ENCODE measurements at regions not wholly inside any gene's neighbourhood (a gene's known extent, or its start where the extent isn't known, plus 50 kb on each side); places are given as distances from the start of the nearest gene placed in this dataset.

DNA sequence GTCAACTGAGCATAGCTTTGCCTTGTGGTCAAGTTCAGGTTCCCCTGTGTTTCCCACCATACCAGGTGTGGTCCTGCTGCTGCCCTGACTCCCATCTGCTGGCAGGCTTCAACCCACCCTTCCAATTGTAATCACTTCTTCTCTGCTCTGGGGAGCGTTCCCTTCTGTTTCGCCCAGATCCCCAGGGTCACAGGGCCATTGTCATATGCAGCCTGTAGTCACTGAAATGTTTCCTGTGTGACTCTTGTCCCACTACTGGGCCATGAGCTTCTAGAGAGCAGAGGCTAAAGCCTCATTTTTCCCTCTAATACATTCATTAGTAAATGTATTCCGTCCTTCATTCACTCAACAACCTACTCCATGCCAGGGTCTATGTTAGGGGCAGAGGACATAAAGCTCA is 75.0 kb upstream of the LAPTM4A start:
- no peak overlapping the region for H2AFZ ChIP-seq (ENCODE audit: insufficient read depth, low read depth, low read length, poor library complexity, severe bottlenecking)

DNA sequence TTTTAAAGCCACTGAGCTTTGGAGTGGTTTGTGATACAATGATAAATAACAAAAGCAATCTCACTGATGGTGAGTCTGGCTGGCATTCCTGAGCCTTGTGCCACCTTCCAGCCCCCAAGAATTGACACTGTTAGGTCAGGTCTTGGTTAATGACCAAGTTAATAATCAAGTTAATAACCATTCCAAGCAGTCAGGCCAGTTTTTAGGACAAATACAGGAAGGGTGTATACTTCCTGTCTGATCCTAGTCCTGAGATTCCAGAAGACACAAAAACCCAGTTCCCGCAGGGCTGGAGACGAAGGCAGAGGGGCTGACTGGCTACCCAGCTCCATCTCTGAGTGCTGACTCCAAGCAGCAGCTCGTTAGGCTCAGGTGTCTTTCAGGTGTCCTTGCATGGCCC is 74.6 kb upstream of the LAPTM4A start:
- intact Hi-C loops (cut with micrococcal nuclease) = no loop called here
- Mint-ChIP-seq H3K4me3 (no peak overlapping the region), H3K27me3 (ENCODE audit: low read depth in 3 of 3) (peaks cover 4 to 12% (median 10%) of the 10 kb centered on the region in 3 donors), H3K4me1 (no peaks in the 10 kb centered on the region), H3K27ac (no peak overlapping the region), H3K36me3 (no peaks in the 10 kb centered on the region), H3K9me3 (peaks cover 0 to 2% (median 0%) of the 10 kb centered on the region in 7 donors)
- Histone ChIP-seq H3K4me1 (ENCODE audit: control insufficient read depth in 1 of 2, insufficient read depth in 2 of 2, low read length in 2 of 2) (no peaks in the 10 kb centered on the region), H3K9me3 (replicated peaks in 1 of 2; ENCODE audit: control insufficient read depth in 1 of 2, insufficient read depth in 1 of 2, low read length in 2 of 2) (no peaks in the 10 kb centered on the region), H3K27me3 (ENCODE audit: control insufficient read depth in 2 of 2, insufficient read depth in 2 of 2, low read length in 2 of 2) (no peaks in the 10 kb centered on the region), H3K36me3 (replicated peaks in 1 of 2; ENCODE audit: control insufficient read depth in 1 of 2, insufficient read depth in 2 of 2, low read length in 2 of 2) (no peaks in the 10 kb centered on the region), H4K20me1 (ENCODE audit: insufficient read depth, low read length) (no peaks in the 10 kb centered on the region), H3K4me3 (replicated peaks in 1 of 3; ENCODE audit: low read depth in 2 of 3, low read length in 3 of 3) (no peak overlapping the region), H3K4me2 (replicated peaks; ENCODE audit: extremely low read depth, low read length, poor library complexity, severe bottlenecking) (no peak overlapping the region), H3K27ac (ENCODE audit: low read depth in 1 of 2, low read length in 2 of 2) (no peak overlapping the region), H3K9ac (ENCODE audit: insufficient read depth, low read length, poor library complexity, severe bottlenecking) (no peak overlapping the region), H2AFZ (ENCODE audit: insufficient read depth, low read depth, low read length, poor library complexity, severe bottlenecking) (no peak overlapping the region), H3K79me2 (ENCODE audit: insufficient read depth, low read length) (no peaks in the 10 kb centered on the region)
- WGBS (ENCODE audit: insufficient coverage) = 93% methylated on average over 3 of the region's 3 CpGs
- TF ChIP-seq CTCF (IDR thresholded peaks at IDR 0.05) = no peak
- no peak for DNase-seq

More for the DNA sequence above, 75.0 kb upstream of the LAPTM4A start:
- Histone ChIP-seq H3K79me2 (ENCODE audit: insufficient read depth, low read length) (no peaks in the 10 kb centered on the region), H3K9me3 (replicated peaks in 1 of 2; ENCODE audit: control insufficient read depth in 1 of 2, insufficient read depth in 1 of 2, low read length in 2 of 2) (no peaks in the 10 kb centered on the region), H3K4me3 (replicated peaks in 1 of 3; ENCODE audit: low read depth in 2 of 3, low read length in 3 of 3) (no peak overlapping the region), H3K27me3 (ENCODE audit: control insufficient read depth in 2 of 2, insufficient read depth in 2 of 2, low read length in 2 of 2) (no peaks in the 10 kb centered on the region), H3K27ac (ENCODE audit: low read depth in 1 of 2, low read length in 2 of 2) (no peak overlapping the region), H4K20me1 (ENCODE audit: insufficient read depth, low read length) (no peaks in the 10 kb centered on the region), H3K4me1 (ENCODE audit: control insufficient read depth in 1 of 2, insufficient read depth in 2 of 2, low read length in 2 of 2) (no peaks in the 10 kb centered on the region), H3K36me3 (replicated peaks in 1 of 2; ENCODE audit: control insufficient read depth in 1 of 2, insufficient read depth in 2 of 2, low read length in 2 of 2) (no peaks in the 10 kb centered on the region), H3K4me2 (replicated peaks; ENCODE audit: extremely low read depth, low read length, poor library complexity, severe bottlenecking) (no peak overlapping the region), H3K9ac (ENCODE audit: insufficient read depth, low read length, poor library complexity, severe bottlenecking) (no peak overlapping the region)
- TF ChIP-seq CTCF (IDR thresholded peaks at IDR 0.05) = no peak
- H3K4me1 Mint-ChIP-seq = no peaks in the 10 kb centered on the region
- WGBS (ENCODE audit: insufficient coverage) = 100% methylated on average over 2 of the region's 3 CpGs
- H3K9me3 Mint-ChIP-seq = peaks cover 0 to 2% (median 0%) of the 10 kb centered on the region in 7 donors
- no peak overlapping the region for H3K27ac Mint-ChIP-seq
- intact Hi-C loops (cut with micrococcal nuclease) = no loop called here
- H3K27me3 Mint-ChIP-seq (ENCODE audit: low read depth in 3 of 3) = peaks cover 3 to 12% (median 10%) of the 10 kb centered on the region in 3 donors
- no peak for DNase-seq
- H3K36me3 Mint-ChIP-seq = no peaks in the 10 kb centered on the region
- H3K4me3 Mint-ChIP-seq = no peak overlapping the region
